ENCODE measurements at regions not wholly inside any gene's neighbourhood (a gene's known extent, or its start where the extent isn't known, plus 50 kb on each side); places are given as distances from the start of the nearest gene placed in this dataset.

GRCh38 chr20:59484228-59484627 is 120.1 kb upstream of the PHACTR3 start:
- no peak overlapping the region for H3K14ac ChIP-seq (ENCODE audit: insufficient read length)
- H4K8ac ChIP-seq (ENCODE audit: extremely low read depth, insufficient read depth, low read length), result no peak overlapping the region
- H2AFZ ChIP-seq (ENCODE audit: low read length), result no peak overlapping the region
- H3K79me1 ChIP-seq (ENCODE audit: low read depth, low read length), result no peaks in the 10 kb centered on the region
- H2BK5ac ChIP-seq (ENCODE audit: low read depth, low read length), result no peak overlapping the region
- no peak for DNase-seq (ENCODE audit: low read depth in 1 of 2, low spot score in 2 of 2)
- H3K27ac ChIP-seq (ENCODE audit: low read depth, low read length), result no peak overlapping the region
- no peaks in the 10 kb centered on the region for H3K9me3 ChIP-seq (ENCODE audit: insufficient read depth in 2 of 2, low read depth in 1 of 2, low read length in 1 of 2)
- H3K4me3 ChIP-seq (ENCODE audit: extremely low read depth in 1 of 4, insufficient read depth in 2 of 4, low read depth in 3 of 4, low read length in 4 of 4), result no peak overlapping the region
- no peak for FAIRE-seq
- H3K4ac ChIP-seq (replicated peaks; ENCODE audit: insufficient read length, low read depth, low read length), result no peak overlapping the region
- ChIA-PET POLR2A (ENCODE audit: partially characterized antibody) (interaction anchor here (1.2 kb wide), 1 partner anchor 842 kb away, joined by 3 read pairs; no protein-coding TSS in a partner anchor), CTCF (ENCODE audit: partially characterized antibody) (interaction anchor here (1.1 kb wide), 1 partner anchor 9 kb away, joined by 6 read pairs; no protein-coding TSS in a partner anchor)
- no peak overlapping the region for H2BK20ac ChIP-seq (ENCODE audit: low read length)
- no peaks in the 10 kb centered on the region; a peak in 1 of 7 replicates for H3K27me3 ChIP-seq (replicated peaks in 1 of 4; ENCODE audit: control insufficient read depth in 3 of 4, extremely low read depth in 1 of 4, insufficient read depth in 3 of 4, low read length in 3 of 4)
- H3K56ac ChIP-seq (replicated peaks; ENCODE audit: insufficient read length, low read depth, low read length), result no peak overlapping the region
- H2BK12ac ChIP-seq (ENCODE audit: low read depth, low read length), result no peak overlapping the region
- no peaks in the 10 kb centered on the region for H3K36me3 ChIP-seq (ENCODE audit: control insufficient read depth in 2 of 4, insufficient read depth in 4 of 4, low read length in 3 of 4)
- no peaks in the 10 kb centered on the region for H4K20me1 ChIP-seq (replicated peaks in 1 of 2; ENCODE audit: control insufficient read depth in 1 of 2, insufficient read depth in 2 of 2, low read length in 2 of 2)
- no peak overlapping the region for H3K4me2 ChIP-seq (ENCODE audit: insufficient read depth in 1 of 2, low read depth in 2 of 2, low read length in 2 of 2)
- H3K18ac ChIP-seq (ENCODE audit: extremely low read depth, low read length), result no peak overlapping the region
- no peaks in the 10 kb centered on the region for H3K23me2 ChIP-seq (ENCODE audit: low read depth, low read length)
- WGBS, 2 experiments (ENCODE audit: extremely low coverage in 1 of 2, insufficient coverage in 1 of 2, insufficient read length in 1 of 2, insufficient replicate concordance in 2 of 2, low coverage in 1 of 2, low lambda C conversion rate in 2 of 2, missing lambda C conversion rate in 1 of 2), result 96% methylated on average over 6 of the region's 6 CpGs; no CpG with 5 or more reads in 1 of the 2 experiments
- H3K4me1 ChIP-seq (replicated peaks in 1 of 4; ENCODE audit: control insufficient read depth in 3 of 4, insufficient read depth in 4 of 4, low read length in 3 of 4), result no peaks in the 10 kb centered on the region
- no peak overlapping the region for H2BK120ac ChIP-seq (replicated peaks; ENCODE audit: low read depth, low read length)
- no peaks in the 10 kb centered on the region for H3K79me2 ChIP-seq (ENCODE audit: control insufficient read depth in 1 of 2, insufficient read depth in 2 of 2, low read length in 2 of 2)
- no peak overlapping the region for H4K91ac ChIP-seq (replicated peaks; ENCODE audit: insufficient read length, low read length)
- H2AK5ac ChIP-seq (ENCODE audit: low read depth, low read length), result no peak overlapping the region
- no peak overlapping the region for H3K9ac ChIP-seq (replicated peaks in 1 of 4; ENCODE audit: extremely low read depth in 1 of 4, low read depth in 3 of 4, low read length in 3 of 4)
- H2BK15ac ChIP-seq (ENCODE audit: low read length), result no peak overlapping the region
- no peak overlapping the region for H4K5ac ChIP-seq (ENCODE audit: insufficient read length, low read depth, low read length)
- no peak overlapping the region for H3K23ac ChIP-seq (ENCODE audit: insufficient read length)
- TF ChIP-seq, protein P1, sequence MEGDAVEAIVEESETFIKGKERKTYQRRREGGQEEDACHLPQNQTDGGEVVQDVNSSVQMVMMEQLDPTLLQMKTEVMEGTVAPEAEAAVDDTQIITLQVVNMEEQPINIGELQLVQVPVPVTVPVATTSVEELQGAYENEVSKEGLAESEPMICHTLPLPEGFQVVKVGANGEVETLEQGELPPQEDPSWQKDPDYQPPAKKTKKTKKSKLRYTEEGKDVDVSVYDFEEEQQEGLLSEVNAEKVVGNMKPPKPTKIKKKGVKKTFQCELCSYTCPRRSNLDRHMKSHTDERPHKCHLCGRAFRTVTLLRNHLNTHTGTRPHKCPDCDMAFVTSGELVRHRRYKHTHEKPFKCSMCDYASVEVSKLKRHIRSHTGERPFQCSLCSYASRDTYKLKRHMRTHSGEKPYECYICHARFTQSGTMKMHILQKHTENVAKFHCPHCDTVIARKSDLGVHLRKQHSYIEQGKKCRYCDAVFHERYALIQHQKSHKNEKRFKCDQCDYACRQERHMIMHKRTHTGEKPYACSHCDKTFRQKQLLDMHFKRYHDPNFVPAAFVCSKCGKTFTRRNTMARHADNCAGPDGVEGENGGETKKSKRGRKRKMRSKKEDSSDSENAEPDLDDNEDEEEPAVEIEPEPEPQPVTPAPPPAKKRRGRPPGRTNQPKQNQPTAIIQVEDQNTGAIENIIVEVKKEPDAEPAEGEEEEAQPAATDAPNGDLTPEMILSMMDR (IDR thresholded peaks at IDR 0.05; ENCODE audit: control extremely low read depth in 1 of 3, insufficient read depth in 1 of 3, low read depth in 1 of 3, low read length in 3 of 3), result no peak
- TF ChIP-seq ASH2L (IDR thresholded peaks at IDR 0.05; ENCODE audit: low read length) (no peak), CREB1 (IDR thresholded peaks at IDR 0.05) (no peak), GABPA (IDR thresholded peaks at IDR 0.05; ENCODE audit: borderline replicate concordance, insufficient read depth, low read length) (no peak), PHF8 (conservative IDR thresholded peaks at IDR 0.05; ENCODE audit: low read depth, low read length) (no peak), KDM5A (IDR thresholded peaks at IDR 0.05; ENCODE audit: low read length) (no peak), SAP30 (IDR thresholded peaks at IDR 0.05; ENCODE audit: insufficient read depth, insufficient replicate concordance, low read length) (no peak), RAD21 (IDR thresholded peaks at IDR 0.05 in 1 of 2, conservative IDR thresholded peaks at IDR 0.05 in 1 of 2; ENCODE audit: low read depth in 2 of 2, low read length in 2 of 2) (no peak), EGR1 (IDR thresholded peaks at IDR 0.05; ENCODE audit: borderline replicate concordance, low read depth, low read length) (no peak), CBX8 (IDR thresholded peaks at IDR 0.05; ENCODE audit: borderline replicate concordance, low read depth, low read length) (no peak), BCL11A (IDR thresholded peaks at IDR 0.05; ENCODE audit: low read depth in 2 of 2, low read length in 2 of 2) (no peak), NRF1 (IDR thresholded peaks at IDR 0.05; ENCODE audit: low read depth, low read length) (no peak)
